GM19240 (cell line): ENCODE measurements at regions not wholly inside any gene's neighbourhood (a gene's known extent, or its start where the extent isn't known, plus 50 kb on each side); places are given as distances from the start of the nearest gene placed in this dataset.
"Not testable (repeated sequence)": the region's sequence is repeated elsewhere in the genome, so short reads cannot be mapped to it uniquely, and the experiment has no call there.

Experiments
- DNase-seq: peaks from one replicate; pipeline ENCODE4 v3.0.0; 2011; ENCODE audit warnings: low spot score; ENCODE audit not compliant: insufficient read length

DNA sequence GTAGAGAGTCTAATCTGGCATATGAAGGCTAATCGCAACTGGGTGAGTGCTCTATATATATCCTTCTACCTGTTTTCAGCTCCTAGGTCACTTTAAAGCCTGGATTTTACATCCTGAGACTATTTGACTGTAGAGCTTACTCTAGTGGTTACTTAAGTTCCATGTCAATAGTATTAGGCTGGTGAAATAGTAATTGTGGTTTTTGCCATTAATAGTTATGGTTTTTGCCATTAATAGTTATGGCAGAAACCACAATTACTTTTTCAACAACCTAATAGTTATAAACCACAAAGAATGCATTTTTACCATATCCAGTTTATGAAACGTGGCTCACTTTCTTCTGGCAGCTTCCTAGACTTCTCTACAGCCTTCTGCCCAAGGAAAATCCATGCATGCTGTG lies 263.1 kb upstream of the KIAA1217 start:
- DNase-seq: no peak

GRCh38 chr10:23951841-23952240 lies 257.1 kb upstream of the KIAA1217 start:
- no peak for DNase-seq

DNA sequence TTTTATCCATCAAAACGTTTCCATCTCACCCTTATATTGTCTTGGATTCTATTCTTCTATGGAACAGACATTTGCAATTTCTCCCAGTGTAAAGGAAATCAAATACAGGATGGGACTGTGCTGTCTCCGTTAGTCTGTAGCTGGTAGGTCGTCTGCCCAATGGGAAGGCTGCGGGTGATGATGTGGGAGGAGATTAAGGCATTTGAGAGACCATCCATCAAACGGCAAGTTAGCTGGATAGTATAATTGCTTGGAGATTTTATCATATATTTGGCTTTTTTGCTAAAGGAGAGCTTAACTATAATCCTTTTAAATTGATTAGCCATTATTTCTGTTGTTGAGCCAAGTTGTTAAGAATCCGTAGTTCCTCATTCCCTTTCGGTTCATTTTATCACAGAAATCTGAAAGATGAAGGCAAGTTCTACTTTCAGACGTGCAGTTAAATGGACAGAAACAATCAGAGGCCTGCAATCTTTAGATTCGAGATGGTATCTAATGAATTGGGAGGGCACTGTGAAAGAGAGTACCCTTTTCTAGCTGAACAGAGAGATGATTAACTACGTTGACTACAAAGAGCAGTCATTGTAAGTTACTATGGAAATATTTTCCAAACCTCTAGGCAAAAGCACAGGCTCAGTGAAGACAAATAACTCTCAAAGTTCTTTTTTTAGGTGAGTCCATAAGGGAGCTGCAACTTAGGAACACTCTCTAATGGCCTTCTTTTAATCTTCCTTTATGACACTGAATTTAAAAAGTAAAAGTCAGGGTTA lies 253.3 kb upstream of the KIAA1217 start:
- no peak for DNase-seq

DNA sequence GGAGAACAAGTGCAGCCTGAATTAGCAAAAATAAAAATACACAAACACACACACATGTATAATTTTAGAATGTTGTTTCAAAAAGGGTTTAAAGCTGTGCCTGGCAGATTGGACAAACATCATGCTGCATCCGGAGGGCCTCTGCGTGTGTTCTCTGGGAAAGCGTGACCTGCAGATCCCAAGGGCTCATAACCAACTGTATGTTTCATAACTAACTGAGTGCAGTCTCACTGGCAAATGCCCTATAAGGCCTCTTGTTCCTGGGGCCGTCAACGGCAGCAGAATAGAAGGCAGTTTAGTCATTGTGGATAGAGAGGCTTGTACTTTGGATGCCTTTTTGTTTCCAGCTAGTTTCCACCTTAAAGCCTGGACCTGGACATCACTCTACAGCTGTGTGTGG lies 243.8 kb upstream of the KIAA1217 start:
- DNase-seq: no peak

DNA sequence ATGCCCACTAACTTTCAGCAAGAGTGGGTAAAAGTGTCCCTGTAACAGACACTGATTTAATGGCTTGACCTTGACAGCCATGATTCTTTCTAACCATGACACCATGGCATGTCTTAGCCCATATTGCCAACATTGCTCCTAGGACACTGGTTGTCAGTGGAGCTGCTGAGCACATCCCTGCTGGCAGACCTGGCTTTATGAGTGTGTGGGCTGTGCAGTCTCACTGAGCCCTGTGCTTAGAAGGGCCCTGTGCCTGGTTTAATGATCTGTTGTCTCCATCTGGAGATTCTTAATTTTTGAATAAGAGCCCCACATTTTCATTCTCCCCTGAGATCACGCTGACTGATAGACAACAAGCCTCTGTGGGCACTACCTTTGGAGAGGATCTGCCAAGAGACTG lies 243.1 kb upstream of the KIAA1217 start:
- DNase-seq: no peak

- no peak for DNase-seq
Observed at GRCh38 chr10:23966504-23967051, 242.4 kb upstream of the KIAA1217 start.

GRCh38 chr10:23968301-23968700 lies 240.6 kb upstream of the KIAA1217 start:
- no peak for DNase-seq

GRCh38 chr10:23974746-23975272 lies 234.1 kb upstream of the KIAA1217 start:
- DNase-seq: no peak

- no peak for DNase-seq
Observed at GRCh38 chr10:23975431-23975830, 233.5 kb upstream of the KIAA1217 start.

GRCh38 chr10:23976275-23976674 lies 232.7 kb upstream of the KIAA1217 start:
- no peak for DNase-seq

- DNase-seq: no peak
Observed at GRCh38 chr10:23978317-23978716, 230.6 kb upstream of the KIAA1217 start.

DNA sequence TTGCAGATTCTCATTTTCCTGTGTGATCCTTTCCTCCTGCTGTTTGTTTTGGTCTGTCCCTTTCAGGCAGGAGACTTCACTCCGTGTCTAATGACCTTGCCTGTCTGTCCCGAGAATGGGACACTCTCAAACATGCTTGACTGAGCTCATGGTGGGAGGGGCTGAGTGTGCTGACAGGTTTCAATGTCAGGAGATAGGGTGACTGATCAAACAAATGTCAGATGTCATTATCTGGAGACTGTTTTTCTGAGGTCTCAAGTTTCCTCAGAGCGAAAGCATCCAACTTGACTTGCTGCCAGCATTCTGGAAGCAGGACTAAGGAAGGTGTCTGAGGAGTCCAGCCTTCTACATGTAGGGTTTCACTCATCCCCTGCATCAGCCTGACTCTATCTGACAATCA lies 228.8 kb upstream of the KIAA1217 start:
- DNase-seq: no peak

GRCh38 chr10:23981520-23982309 lies 227.2 kb upstream of the KIAA1217 start:
- no peak for DNase-seq

DNA sequence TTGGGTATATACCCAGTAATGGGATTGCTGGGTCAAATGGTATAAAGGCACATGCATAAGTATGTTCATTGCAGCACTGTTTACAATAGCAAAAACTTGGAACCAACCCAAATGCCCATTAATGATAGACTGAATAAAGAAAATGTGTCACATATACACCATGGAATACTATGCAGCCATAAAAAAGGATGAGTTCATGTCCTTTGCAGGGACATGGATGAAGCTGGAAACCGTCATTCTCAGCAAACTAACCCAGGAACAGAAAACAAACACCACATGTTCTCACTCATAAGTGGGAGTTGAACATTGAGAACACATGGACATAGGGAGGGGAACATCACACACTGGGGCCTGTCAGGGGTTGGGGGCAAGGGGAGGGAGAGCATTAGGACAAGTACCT lies 224.5 kb upstream of the KIAA1217 start:
- not testable (repeated sequence) for DNase-seq

DNA sequence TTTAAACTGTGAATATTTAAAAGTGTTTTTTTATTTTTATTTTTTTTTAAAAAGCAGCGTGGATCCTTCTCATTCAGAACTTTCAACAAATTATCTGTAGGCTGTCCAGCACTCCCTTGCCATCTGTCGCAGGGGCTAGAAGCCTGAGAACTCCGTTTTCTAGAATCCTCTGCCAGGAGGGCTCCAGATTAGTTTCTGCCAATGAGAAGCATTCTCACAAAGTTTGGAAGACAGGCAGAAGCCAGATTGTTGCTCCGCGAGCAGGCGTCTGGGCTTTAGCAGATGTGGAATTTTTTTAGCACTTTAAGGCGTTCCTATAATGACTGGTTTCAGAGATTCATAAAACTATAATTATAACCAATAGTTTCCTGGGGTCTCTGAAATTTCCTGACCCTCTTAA lies 220.9 kb upstream of the KIAA1217 start:
- no peak for DNase-seq

GRCh38 chr10:23994459-23995046 lies 214.4 kb upstream of the KIAA1217 start:
- DNase-seq: peak; percentile 7

- no peak for DNase-seq
Observed at GRCh38 chr10:23999445-23999844, 209.5 kb upstream of the KIAA1217 start.

DNA sequence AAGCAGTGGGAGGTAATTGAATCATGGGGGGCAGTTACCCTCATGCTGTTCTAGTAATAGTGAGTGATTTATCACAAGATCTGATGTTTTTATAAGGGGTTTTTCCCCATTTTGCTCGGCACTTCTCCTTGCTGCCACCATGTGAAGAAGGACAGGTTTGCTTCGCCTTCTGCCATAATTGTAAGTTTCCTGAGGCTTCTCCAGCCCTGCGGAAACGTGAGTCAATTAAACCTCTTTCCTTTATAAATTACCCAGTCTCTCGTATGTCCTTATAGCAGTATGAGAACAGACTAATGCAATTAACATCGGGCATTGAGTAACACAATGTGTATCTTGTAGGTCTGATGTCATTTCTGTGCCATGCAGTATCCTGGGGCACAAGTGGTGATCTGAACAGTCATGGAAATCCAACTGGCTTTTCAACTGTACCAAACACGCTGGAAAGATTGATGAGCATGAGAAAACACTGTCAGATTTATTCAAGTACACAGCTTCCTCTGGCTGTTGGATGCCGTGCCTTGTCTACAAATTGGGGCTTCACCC lies 208.6 kb upstream of the KIAA1217 start:
- no peak for DNase-seq

DNA sequence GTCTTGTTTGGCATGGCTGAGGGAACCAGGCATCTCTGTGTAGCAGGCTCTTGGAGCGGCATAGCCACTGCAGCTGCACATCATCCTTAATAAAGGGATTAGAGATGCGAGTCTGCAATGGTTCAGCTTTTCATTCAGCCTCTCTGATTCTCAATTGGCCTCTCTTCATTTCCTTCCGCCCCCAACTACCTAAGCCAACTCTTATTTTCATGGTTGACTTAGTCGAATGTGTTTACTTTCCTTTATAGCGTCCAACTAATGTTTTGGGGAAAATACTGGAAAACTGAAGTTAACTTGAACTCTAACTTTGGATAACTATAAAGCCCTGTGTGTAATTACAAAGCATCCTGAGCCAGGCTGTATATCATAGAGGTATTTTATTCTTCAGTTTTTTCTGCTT lies 202.2 kb upstream of the KIAA1217 start:
- no peak for DNase-seq

GRCh38 chr10:24007359-24007758 lies 201.6 kb upstream of the KIAA1217 start:
- no peak for DNase-seq
